ENCODE measurements at regions not wholly inside any gene's neighbourhood (a gene's known extent, or its start where the extent isn't known, plus 50 kb on each side); places are given as distances from the start of the nearest gene placed in this dataset.
"Not testable (repeated sequence)": the region's sequence is repeated elsewhere in the genome, so short reads cannot be mapped to it uniquely, and the experiment has no call there.

GRCh38 chr16:6708576-6709215 lies 623.9 kb upstream of the RBFOX1 start:
- DNase-seq (ENCODE audit: low spot score), result no peak
- intact Hi-C loops (cut with DNase I), result no loop called here

- intact Hi-C loops (cut with DNase I), result no loop called here
- DNase-seq (ENCODE audit: low spot score), result no peak
These were observed 628.2 kb upstream of the RBFOX1 start for GRCh38 chr16:6704306-6704930.

- no peak for DNase-seq (ENCODE audit: low spot score)
- intact Hi-C loops (cut with DNase I), result no loop called here
These were observed 631.5 kb upstream of the RBFOX1 start for GRCh38 chr16:6701096-6701495.

DNA sequence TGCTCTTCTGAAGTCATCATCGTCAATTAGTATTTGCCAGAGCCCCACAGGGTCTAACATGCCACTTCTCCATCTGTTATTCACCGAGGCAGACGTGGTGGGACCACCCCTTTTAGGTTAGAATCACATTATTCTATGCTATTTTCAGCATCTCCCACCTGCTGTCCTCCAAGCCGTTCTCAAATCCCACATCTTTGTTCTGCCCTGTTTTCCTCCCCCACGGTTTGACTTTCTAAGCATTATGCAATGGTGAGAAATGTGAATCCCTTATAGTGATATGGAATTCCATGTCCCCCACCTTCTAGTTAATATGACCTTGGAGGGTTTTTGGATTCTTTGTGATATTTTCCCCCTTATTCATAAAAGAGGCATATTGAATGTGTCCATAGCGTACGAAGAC lies 634.1 kb upstream of the RBFOX1 start:
- DNase-seq (ENCODE audit: low spot score), result no peak
- intact Hi-C loops (cut with DNase I), result no loop called here

DNA sequence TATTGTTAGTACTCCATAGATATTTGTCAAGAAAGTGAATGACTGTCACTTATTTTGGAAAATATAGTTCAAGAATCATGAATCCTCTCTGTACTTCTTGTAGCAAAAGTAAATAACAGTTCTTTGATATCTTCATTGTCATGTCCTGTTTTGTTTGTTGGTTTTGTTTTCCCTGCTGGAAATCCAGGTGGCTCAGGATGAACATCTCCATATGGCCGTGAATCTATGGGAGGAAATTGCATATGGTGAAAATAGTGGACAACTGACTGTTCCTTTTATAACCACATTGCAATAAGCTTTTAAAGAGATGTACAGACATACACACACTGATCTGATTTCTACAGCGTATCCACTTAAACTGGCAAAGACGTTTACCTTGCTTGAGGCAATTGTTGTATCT lies 637.0 kb upstream of the RBFOX1 start:
- intact Hi-C loops (cut with DNase I), result no loop called here
- no peak for DNase-seq (ENCODE audit: low spot score)

DNA sequence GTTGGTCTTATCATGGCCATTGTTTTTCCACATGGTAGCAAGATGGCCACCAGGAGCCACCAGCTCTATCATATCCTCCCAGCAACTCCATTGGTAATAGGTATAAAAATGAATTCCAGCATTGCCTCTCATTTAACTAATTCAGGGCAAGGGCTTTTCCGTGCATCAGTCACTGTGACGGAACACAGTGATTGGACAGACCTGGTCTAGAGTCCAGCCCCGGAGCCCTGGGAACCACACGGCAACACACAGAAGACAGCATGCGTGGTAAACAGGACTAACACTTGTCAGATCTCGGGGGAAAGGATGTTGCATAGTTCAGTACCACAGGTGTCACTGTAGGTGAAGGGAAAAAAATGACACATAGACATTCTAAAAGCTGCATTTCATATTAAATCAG lies 638.0 kb upstream of the RBFOX1 start:
- DNase-seq (ENCODE audit: low spot score), result no peak
- intact Hi-C loops (cut with DNase I), result no loop called here

- DNase-seq (ENCODE audit: low spot score); intact Hi-C loops (cut with DNase I): not testable (repeated sequence)
These were observed 639.2 kb upstream of the RBFOX1 start for GRCh38 chr16:6693418-6693817.

- DNase-seq (ENCODE audit: low spot score), result no peak
- intact Hi-C loops (cut with DNase I), result no loop called here
These were observed 639.8 kb upstream of the RBFOX1 start for GRCh38 chr16:6692874-6693273.

DNA sequence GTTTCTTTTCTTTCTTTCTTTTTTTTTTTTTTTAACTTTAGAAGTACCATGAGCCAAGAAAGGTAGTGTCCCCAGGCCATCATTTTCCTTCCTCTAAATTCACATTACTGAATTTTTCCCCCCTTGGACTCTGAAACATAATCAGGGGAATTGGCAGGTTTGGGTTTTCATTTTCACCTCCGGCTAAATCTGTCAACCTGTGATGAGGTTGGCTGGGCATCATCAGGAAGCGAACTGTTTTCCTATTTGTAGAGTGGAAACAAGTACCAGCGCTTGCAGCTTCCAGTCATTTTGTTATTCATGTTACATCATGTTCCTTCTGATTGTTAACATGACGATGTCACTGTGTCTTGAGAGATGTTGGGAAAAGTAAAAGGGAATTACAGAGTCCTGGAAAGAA lies 641.9 kb upstream of the RBFOX1 start:
- intact Hi-C loops (cut with DNase I), result no loop called here
- no peak for DNase-seq (ENCODE audit: low spot score)

DNA sequence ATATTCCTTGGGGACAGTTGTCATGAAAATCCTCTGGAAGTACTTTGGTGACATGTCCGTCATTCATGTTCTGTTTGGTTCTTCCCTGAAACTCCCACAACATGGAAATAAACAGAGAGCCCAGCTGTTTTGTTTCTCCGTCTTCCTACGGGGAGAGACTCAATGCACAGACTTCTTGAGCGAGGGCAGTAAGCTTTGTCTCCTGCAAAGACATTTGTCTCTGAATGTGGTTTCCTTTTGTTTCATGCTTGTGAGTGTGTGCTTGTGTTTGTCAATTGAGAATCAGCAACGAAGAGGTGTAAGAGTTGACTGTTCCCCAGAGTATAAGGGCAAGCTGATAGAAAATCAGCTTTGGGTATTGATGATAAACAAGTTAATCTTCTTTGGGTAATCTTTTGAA lies 643.0 kb upstream of the RBFOX1 start:
- intact Hi-C loops (cut with DNase I), result no loop called here
- DNase-seq (ENCODE audit: low spot score), result no peak

DNA sequence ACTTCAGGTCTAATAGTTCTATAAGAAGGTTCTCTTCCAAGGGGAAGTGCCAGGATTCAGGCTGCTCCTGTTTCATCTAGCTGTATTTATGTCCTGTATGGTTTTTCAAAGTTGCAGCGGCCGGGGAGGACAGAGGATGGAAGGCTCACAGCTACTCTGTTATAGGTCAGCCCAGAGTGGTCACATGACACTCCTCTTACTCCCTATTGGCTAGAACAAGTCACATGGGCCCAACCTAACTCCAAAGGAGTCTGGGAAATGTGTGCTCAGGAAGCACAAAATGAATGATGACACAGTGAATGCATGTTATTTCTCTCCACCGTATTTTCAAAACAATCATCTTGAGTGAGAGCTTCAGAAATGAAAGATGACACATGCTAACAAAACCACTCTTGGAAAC lies 645.1 kb upstream of the RBFOX1 start:
- no peak for DNase-seq (ENCODE audit: low spot score)
- intact Hi-C loops (cut with DNase I), result no loop called here

DNA sequence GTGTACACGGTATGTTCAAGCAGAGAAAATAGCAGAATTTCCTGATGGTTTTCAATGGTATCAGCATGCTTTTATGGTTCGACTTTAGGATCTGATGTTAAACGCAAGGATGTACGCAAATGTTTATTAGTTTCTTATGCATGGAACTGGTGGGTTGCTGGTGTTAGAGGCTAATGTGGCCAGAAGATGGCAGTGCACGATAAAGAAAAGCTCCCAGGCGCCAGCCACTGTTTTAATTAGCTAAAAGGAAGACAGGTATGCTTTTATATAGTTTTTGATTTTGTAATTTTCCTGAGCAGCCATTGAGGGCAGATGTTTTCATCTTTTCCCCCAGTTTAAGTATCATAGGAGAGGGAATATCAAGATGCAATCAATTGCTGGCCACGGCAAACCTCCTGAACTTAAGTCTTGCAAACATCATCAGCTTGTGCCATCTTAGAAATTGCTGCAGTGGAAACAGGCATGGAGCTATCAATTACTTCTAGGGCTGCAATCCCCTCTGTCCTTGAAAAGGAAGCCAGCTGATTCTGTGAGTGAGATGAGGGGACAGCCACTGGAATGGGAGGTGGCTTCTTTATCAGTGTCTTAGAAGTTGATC lies 648.5 kb upstream of the RBFOX1 start:
- no peak for DNase-seq (ENCODE audit: low spot score)
- intact Hi-C loops (cut with DNase I), result no loop called here

- intact Hi-C loops (cut with DNase I), result no loop called here
These were observed 650.4 kb upstream of the RBFOX1 start for GRCh38 chr16:6682142-6682811.

GRCh38 chr16:6678586-6678985 lies 654.1 kb upstream of the RBFOX1 start:
- intact Hi-C loops (cut with DNase I), result no loop called here
- DNase-seq (ENCODE audit: low spot score), result no peak

More at GRCh38 chr16:6682142-6682811, 650.4 kb upstream of the RBFOX1 start:
- no peak for DNase-seq (ENCODE audit: low spot score)

DNA sequence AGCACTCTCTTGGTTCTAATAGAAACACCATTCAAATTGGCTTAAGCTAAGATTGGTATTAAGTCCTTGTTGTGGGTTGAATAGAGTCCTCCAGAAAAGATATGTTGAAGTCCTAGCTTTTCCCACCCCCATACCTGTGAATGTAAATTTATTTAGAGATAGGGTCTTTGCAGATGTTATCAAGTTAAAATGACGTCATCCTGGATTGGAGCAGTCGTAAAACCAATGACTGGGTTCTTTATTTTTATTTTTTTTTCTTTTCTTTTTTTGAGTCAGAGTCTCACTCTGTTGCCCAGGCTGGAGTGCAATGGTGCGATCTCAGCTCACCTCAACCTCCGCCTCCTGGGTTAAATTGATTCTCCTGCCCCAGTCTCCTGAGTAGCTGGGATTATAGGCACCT lies 658.6 kb upstream of the RBFOX1 start:
- DNase-seq (ENCODE audit: low spot score), result no peak
- intact Hi-C loops (cut with DNase I), result no loop called here

- intact Hi-C loops (cut with DNase I), result no loop called here
- DNase-seq (ENCODE audit: low spot score), result no peak
These were observed 660.1 kb upstream of the RBFOX1 start for GRCh38 chr16:6672507-6672906.

DNA sequence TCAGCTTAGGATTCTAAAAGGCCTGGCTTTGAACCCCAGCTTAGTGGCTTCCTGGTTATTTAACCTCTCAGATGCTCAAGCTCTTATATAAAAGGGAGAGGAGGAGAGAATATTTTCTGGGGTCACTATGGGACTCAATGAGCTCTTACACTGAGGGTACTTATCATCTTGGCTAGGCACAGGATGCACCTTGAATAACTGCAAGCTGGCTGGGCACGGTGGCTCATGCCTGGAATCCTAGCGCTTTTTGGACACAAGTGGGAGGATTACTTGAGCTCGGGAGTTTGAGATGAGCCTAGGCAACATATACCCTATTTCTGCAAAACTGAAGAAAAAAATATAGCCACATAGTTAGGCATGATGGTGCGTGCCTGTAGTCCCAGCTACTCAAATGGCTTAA lies 665.3 kb upstream of the RBFOX1 start:
- DNase-seq (ENCODE audit: low spot score), result no peak
- intact Hi-C loops (cut with DNase I), result no loop called here

DNA sequence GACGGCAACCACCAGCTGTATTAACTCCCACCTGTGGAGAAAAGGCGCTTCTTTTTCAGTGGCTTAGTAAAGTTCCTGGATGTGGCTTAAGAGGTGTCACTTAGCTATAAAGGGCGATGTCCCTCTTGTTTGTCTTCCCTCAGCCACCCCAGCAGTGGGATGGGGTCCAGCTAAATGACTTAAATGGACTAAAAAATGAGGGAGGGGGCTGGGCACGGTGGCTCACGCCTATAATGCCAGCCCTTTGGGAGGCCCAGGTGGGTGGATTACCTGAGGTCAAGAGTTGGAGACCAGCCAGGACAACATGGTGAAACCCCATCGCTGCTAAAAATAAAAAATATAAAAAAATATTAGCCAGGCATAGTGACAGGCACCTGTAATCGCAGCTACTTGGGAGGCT lies 667.5 kb upstream of the RBFOX1 start:
- no peak for DNase-seq (ENCODE audit: low spot score)
- intact Hi-C loops (cut with DNase I), result no loop called here

- intact Hi-C loops (cut with DNase I), result no loop called here
- DNase-seq (ENCODE audit: low spot score), result no peak
These were observed 669.0 kb upstream of the RBFOX1 start for GRCh38 chr16:6663668-6664067.

- intact Hi-C loops (cut with DNase I), result no loop called here
These were observed 675.9 kb upstream of the RBFOX1 start for GRCh38 chr16:6656760-6657159.

DNA sequence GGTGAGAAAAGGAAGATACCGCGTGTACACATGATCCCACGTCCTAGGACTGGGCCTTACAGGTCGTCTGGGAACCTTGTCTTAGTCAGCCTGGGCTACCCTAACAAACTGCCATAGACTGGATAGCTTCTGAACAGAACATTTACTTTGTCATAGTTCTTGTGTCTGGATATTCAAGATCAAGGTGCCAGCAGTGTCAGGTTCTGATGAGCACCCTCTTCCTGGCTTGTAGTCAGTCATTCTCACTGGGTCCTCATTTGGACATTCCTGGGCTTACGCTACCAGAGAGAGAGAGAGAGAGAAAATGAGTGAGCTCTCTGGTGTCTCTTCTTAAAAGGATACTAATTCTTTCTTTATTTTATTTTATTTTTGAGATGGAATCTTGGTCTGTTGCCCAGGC lies 685.8 kb upstream of the RBFOX1 start:
- intact Hi-C loops (cut with DNase I), result loop anchor here (10.0 kb wide), 1 partner anchor 1412 kb away; no protein-coding TSS in a partner anchor

More at GRCh38 chr16:6656760-6657159, 675.9 kb upstream of the RBFOX1 start:
- no peak for DNase-seq (ENCODE audit: low spot score)

More for the DNA sequence above, 685.8 kb upstream of the RBFOX1 start:
- DNase-seq (ENCODE audit: low spot score), result no peak

All from cardiac septum (tissue), 1 donor.